Sigmoid colon (tissue), 4 donors: ENCODE measurements at regions not wholly inside any gene's neighbourhood (a gene's known extent, or its start where the extent isn't known, plus 50 kb on each side); places are given as distances from the start of the nearest gene placed in this dataset.

Experiments
- CTCF ChIP-seq, 4 experiments: fragments of 450-650 bp in 3 of 4; fragments of 200-600 bp in 1 of 4; IDR thresholded peaks; one replicate each; pipeline ENCODE4 v1.5.1; 2016 to 2019; ENCODE audit warnings: antibody characterized with exemption in 4 of 4, mild to moderate bottlenecking in 3 of 4, moderate library complexity in 2 of 4
- EP300 ChIP-seq, 4 donors: sonication (generic); formaldehyde crosslinking; IDR thresholded peaks; one replicate each; pipeline ENCODE4 v1.6.1; 2017; ENCODE audit warnings: antibody characterized with exemption in 4 of 4
- POLR2A ChIP-seq, 2 donors: fragments of 450-650 bp; IDR thresholded peaks; one replicate each; pipeline ENCODE4 v1.6.1; 2016; ENCODE audit warnings: antibody characterized with exemption in 2 of 2, mild to moderate bottlenecking in 2 of 2, moderate library complexity in 2 of 2
- POLR2AphosphoS5 ChIP-seq, 4 donors: sonication (generic); formaldehyde crosslinking; IDR thresholded peaks; one replicate each; pipeline ENCODE4 v1.6.1; 2017; ENCODE audit warnings: antibody characterized with exemption in 4 of 4

- TF ChIP-seq POLR2AphosphoS5 (IDR thresholded peaks at IDR 0.05) (no peak), CTCF (IDR thresholded peaks at IDR 0.05) (no peak), POLR2A (IDR thresholded peaks at IDR 0.05) (no peak), EP300 (IDR thresholded peaks at IDR 0.05) (no peak)
These were observed 59.3 kb upstream of the TBX3 start for GRCh38 chr12:114743289-114743688.
